GM12865 (cell line): ENCODE measurements at regions not wholly inside any gene's neighbourhood (a gene's known extent, or its start where the extent isn't known, plus 50 kb on each side); places are given as distances from the start of the nearest gene placed in this dataset.

Experiments used
- DNase-seq: peaks from one replicate; pipeline ENCODE4 v3.0.0; 2010; ENCODE audit warnings: low read depth
- H3K4me3 ChIP-seq: 2 replicates; pipeline ENCODE4 v1.5.1; 2011; ENCODE audit warnings: mild to moderate bottlenecking, low read depth, low read length, control low read depth
- CTCF ChIP-seq: IDR thresholded peaks from 2 replicates; pipeline ENCODE4 v1.5.1; 2011; ENCODE audit warnings: low read length, control low read depth, low read depth, inconsistent platforms; ENCODE audit not compliant: insufficient read depth; ENCODE audit errors: missing control alignments

GRCh38 chr6:95404777-95405176, 172.6 kb upstream of the MANEA start:
- H3K4me3 ChIP-seq: no peak overlapping the region
- DNase-seq: no peak
- no peak for TF ChIP-seq CTCF

- TF ChIP-seq CTCF: no peak
- no peak overlapping the region for H3K4me3 ChIP-seq
Measured at GRCh38 chr6:95408111-95408510, 169.2 kb upstream of the MANEA start.

DNA sequence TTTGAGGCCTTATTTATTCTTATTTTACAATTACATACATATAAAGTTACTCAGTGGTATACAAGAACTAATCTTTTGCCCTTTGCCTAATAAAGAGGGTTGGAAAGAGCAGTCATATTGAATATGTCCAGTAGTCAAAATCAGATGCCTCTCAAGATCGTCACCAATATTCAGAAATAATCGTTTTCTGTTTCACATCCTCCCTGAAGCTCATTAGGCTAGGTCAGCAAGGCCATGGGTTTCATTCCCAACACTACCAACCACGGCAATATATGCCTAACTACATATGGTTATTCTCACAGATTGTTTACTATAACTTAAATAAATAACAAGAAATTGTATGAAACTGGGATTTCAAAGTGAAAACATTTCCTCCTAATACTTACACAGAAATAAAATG, 167.2 kb upstream of the MANEA start:
- no peak overlapping the region for H3K4me3 ChIP-seq
- no peak for TF ChIP-seq CTCF

More at GRCh38 chr6:95408111-95408510, 169.2 kb upstream of the MANEA start:
- no peak for DNase-seq

GRCh38 chr6:95413789-95414188, 163.5 kb upstream of the MANEA start:
- H3K4me3 ChIP-seq: no peak overlapping the region
- no peak for DNase-seq
- no peak for TF ChIP-seq CTCF

More for the DNA sequence above, 167.2 kb upstream of the MANEA start:
- DNase-seq: no peak

DNA sequence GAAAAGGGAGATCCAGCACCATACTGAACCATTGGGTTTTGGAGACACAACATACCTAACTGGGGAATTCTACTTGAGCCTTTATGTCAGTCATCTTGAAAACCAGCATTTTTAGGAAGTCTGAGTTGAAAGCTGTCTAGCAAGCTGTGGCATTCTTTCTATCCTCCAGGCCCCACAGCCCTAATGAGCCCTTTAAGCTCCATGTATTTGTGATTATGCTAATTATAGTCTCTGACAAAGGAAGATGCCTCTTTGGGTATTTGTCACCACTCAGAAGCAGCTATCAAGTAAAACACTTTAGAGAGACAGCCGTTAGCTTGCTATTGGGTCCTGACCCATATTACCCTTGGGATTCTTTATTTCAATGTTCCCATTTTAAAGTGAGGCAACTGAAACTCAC, 159.5 kb upstream of the MANEA start:
- no peak overlapping the region for H3K4me3 ChIP-seq
- no peak for DNase-seq

GRCh38 chr6:95420792-95421191, 156.5 kb upstream of the MANEA start:
- H3K4me3 ChIP-seq: no peak overlapping the region
- DNase-seq: no peak
- no peak for TF ChIP-seq CTCF

More for the DNA sequence above, 159.5 kb upstream of the MANEA start:
- no peak for TF ChIP-seq CTCF

DNA sequence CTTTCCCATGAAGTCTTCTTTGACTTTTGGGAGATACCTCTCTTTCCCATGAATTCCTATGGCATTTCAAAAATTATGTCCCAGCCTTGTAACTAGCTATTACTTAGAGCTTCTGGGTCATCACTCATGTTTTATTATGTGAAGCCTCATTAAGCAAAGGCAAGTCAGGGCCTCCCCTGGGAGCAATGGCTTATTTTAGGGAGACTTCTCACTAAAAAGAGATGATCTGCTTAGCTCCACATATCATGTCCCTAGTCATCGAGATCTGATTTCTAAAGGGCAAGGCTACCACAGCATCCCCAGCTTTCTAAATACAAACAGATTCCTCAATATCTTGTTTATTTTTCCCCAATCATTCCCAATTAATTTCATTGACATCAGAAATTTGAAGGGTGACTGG, 154.0 kb upstream of the MANEA start:
- no peak for DNase-seq
- H3K4me3 ChIP-seq: no peak overlapping the region
- no peak for TF ChIP-seq CTCF
